ENCODE measurements at regions not wholly inside any gene's neighbourhood (a gene's known extent, or its start where the extent isn't known, plus 50 kb on each side); places are given as distances from the start of the nearest gene placed in this dataset.

DNA sequence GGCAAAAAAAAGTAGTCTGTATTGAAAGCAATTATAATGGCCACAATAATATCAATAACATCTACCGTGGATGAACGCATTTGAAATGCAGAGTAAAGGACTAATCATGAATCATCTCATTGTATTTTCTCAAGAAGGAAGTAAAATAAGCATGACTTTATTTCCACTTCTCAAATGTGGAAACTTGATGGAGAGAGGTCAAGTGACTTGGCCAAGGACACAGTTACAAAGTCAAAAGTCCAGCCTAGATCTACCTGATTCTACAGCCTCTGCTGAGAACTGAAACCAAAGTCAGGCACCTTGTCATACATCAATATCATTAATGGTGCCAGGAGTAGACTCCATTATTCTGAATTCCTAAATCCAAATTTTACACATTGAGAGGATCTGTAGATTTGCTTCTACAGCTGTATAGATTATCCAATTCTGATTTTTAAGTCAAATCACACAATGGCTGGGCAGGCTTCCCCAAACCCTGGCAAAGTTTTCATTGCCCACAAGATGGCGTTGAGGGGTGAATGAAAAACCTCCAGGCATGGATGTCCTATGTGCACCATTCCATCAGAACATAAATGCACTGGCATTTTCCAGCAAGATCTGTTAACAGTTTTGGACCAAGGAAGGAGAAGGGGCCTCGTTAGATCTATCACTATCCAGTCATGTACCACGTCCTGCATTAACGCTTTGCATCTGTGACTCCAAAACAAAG is 423.1 kb downstream of the MAFB start:
- DNase-seq: no peak

DNA sequence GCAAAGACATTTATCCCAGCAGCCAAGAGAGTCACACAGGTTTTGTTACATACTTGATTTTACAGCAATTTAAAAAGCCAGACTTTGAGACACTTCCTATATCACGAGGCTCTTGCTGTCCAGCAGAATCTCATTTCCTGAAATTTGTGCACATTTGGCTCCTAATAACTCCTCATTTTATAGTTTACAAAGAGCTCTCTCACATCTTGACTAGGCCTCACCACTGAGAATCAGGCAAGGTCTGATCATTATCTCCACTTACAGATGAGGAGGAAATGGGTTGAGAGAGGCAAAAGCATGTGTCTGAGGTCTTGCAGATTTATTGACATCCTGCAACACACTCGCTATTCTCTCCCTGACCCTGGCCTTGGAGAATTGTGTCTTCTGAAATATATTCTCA is 426.8 kb downstream of the MAFB start:
- DNase-seq: no peak

DNA sequence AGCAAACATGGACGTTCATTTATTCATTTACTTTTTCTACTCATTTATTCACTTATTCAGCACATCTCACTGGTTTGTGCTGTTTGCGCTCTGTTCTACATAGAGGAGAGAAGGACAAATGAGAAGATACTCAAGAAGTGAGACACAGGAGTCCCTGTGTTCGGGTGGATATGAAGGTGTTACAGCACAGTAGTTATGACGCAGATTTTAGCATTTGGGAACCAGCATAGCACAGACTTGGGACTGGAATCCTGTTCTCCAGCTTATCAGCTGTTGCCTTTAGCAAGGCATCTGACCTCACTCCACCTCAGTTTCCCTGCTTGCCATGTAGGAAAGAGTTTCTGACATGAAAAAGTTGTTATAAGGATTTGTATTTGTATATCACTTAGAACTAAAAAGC is 430.1 kb downstream of the MAFB start:
- DNase-seq: no peak

DNA sequence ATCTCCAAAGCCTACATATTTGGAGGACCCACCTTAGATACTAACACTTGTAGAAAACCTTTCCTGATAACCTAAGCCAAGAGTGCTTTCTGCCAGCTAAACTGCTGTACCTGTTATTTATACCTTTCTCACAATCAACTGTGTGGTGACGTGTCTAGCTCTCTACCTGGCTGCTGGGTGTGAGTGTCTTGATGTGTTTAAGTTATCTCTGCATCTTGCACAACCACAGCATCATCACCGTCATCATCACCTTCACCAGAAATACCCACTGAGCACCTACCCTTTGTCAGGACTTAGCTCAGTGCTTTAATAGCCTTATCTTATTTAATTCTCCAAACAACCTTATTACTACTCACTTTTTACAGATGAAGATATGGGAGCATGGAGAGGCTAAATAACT is 431.3 kb downstream of the MAFB start:
- no peak for DNase-seq

DNA sequence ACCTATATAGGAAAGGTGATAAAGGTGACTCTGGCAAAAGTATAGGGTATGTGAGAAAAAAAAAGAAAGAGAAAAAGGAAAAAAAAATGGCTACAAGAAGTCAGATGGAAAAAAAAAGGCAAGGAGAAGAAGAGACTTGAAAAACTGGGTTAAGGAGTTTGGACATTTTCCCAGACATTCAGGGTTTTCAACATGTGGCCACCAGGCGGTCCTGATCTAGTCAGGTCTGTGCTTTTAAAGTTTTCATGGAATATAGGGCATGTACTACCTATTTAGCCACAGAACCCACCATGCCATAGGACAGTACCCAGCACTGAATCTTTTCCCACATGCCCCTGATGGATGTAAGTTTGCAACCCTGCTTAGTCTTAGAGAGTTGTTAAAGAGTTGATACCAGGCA is 433.7 kb downstream of the MAFB start:
- no peak for DNase-seq

DNA sequence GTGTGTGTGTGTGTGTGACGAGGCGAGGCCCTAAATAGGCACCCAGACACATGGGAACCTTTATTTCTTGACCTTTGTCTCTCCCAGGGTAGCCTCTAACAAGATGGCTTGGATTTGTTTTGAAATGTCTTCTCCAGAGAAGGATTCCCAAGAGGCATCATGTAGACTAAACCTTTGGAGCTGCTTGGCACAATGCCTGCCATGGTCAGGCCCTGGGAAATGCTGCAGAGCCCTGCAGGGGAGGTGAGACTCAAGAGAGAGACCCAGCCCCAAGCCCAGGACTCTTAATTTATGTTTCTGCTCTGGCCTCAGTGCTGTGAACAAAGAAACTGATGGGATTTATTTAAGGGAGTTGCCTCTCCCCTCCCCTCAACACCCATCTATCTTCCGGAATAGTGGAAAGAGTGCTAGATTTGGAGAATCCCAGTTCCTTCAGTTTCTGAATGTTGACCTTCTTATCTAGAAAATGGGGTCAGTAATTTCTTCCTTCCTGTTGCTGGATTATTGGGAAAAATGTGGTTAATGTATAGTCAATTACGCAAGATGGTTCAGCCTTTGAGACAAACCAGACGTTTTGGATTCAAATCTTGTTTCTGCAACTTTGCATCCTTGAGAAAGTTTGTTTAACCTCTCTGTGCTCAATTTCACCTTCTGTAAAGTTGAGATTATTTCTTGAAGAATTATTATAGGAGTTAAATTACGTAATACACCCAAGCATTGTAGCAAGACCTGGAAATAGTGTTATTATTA is 434.8 kb downstream of the MAFB start:
- no peak for DNase-seq

DNA sequence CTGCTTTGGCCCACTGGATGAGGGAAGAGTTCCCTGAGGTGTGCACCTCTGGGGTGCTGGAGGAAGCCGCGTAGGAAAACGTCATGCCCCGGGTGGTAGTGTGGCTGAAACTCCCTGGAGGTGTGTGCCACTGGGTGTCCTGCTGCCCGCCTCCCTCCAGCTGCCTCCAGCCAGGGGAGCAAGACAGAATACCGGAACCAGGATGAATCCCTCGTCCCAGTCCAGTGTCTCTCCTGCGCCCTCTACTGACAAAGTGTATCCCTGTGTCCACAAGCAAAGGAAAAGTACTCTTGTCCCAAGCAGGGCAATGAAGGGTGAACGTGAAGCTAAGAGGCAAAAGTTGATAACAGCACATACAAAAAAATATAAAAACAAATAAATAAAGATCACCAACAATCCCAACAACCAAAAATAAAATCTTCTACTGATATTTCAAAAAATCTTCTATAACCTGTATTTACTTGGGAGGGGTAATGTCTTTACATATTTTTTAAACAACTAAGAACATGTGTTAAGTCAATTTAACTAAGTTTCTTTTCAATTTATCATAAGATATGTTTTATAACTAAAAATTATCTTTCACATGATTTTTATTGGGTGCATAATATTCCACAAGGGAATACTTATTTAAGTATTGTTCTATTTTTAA is 437.6 kb downstream of the MAFB start:
- DNase-seq: no peak

DNA sequence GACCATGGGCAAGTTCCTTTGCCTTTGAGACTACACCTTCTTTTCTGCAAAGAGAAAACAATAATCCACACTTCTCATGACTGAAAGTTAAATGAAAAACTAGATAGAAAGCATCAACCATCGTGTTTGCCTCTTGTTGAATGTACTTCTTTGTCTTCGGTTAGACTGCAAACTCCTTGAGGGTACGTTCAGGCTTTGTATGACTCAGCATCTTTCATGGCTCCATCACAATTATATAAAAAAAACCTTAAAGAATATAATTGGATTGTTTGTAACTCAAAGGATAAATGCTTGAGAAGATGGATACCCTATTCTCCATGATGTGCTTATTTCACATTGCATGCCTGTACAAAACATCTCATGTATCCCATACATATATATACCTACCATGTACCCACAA is 439.2 kb downstream of the MAFB start:
- DNase-seq: no peak

DNA sequence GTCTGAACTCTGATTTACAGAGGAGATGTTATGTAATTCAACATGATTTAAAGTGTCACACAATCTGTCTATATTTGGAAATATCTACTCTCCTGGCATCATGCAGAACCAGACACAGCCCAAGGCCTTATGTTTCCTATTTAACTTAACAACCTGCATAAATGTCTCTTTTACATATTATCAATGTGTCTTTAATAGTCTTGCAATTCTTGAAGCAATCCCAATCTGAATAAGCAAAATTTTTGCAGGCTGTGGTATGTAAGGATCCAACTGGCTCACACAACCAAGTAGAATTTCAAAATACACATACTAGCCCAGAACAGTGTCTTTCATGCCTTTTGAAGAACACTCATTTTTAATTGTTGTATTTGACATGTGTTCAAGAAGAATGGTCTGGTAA is 443.2 kb downstream of the MAFB start:
- no peak for DNase-seq

DNA sequence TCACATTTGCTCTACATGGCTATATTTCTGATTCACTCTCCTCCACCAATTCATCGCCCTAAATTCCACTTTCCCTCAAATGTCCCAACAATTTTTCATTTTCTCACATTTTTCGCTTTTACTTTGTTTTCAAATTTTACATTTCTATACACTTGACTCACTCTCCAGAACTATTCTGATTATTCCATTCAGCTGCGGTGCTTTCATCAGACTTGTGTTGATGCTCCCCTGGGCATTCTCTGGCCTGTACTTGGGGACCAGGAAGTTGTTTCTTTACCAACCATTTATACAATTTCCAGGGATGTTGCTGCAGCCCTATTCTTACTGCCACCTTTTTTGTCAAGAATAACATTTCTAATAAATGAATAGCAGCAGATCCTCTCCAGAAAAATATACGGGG is 444.8 kb downstream of the MAFB start:
- DNase-seq: no peak

DNA sequence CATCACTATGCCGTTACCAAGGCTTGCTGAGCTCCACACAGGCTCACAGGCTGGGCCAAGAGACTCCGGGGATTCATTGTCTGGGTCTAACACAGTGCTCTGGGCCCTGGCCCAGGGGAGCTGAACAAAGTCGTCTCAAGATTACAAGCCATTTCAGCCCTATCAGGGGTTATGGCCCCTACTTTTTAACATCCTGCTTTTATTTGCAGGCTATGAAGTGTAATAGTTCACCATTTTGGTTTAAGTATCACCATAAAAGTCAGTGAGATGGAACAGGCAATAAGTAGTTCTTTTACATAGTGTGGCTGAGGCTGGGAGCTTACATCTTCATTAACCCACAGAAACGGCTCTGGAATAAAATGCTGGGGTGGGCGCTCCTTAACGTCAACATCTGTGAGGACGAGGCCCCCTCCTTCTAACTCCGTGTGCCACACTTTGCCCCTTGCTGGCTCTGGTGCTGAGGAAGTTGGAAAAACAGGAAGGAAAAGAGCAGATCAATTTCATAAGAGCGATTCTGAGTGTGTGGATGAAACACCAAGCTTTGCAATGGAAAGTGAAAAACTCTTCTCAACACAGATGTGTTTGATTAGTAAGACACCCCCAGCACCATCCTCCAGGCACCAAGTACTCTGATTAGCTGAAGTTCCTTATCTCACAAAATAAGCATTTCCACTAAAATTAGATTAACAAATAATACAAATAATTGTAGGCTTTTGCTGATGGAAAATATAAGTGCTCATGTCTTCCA is 447.3 kb downstream of the MAFB start:
- no peak for DNase-seq

DNA sequence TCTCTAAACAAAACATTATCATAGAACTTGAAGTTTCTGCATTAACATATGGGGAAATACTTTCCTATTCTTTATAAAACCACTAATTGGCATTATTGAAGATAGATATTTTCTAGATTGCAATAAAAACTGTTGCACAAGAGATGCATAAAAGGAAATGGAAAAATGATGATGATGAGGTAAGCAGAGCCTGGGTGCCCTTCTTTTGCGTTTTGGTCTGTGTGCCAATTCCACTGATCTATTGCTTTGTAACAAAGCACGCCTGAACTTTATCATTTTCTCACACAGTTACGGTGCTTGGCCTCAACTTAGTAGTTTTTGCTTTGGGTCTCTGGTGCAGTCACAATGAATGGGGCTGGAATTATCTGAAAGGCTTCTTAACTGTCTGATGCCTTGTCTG is 450.5 kb downstream of the MAFB start:
- no peak for DNase-seq

DNA sequence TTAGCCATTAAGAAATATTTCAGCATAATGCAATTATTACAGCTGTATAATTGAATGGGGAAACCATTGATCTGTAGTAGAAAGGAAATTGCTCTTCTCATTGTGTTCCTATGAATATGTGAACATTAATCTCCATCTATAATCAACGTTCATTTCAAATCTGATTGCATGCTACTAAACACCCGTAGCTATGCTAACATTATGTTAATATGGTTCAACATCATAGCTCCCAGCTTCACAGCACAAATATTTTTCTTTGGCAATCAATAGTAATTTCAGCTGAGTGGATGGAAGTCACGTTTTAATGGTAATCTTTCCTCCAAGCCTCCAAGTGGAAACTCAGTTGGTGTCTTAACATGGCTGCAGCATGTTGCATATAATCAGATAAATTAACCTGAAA is 454.4 kb downstream of the MAFB start:
- DNase-seq: no peak

DNA sequence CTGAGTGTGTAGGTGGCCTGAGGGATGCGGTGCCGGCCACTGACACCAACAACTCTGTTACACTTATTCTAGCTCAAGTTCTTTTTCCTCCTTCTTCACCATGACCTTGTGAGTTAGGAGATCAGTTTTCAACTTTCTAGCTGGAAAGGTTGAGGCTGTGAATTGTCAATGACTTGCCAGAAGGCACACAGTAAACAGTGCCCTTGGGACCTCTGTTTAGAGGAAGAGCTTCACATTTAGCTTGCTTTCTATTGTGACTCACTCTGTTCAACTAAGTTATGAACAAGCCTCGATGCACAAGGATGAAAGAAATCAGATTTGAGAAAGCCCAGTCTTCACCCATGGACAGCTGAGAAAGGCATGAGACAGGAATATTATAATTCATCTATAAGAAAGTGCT is 455.6 kb downstream of the MAFB start:
- no peak for DNase-seq

DNA sequence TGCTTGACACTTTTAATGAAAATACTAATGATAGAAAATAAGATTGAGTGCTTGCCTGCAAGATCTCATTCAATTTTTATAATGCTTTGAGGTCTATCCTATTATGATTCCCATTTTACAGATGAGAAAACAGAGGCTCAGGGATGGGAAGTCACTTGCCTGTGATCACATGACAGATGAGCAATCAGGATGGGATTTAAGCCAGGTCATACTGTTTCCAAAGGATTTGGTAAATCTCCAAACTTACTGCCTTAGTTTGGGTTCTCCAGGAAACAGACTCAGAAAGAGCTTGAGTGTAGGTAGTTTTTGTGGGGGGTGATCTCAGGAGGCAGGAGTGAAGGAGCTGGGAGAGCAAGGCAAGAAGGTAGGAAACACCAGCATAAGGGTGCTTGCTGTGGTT is 456.3 kb downstream of the MAFB start:
- DNase-seq: no peak

DNA sequence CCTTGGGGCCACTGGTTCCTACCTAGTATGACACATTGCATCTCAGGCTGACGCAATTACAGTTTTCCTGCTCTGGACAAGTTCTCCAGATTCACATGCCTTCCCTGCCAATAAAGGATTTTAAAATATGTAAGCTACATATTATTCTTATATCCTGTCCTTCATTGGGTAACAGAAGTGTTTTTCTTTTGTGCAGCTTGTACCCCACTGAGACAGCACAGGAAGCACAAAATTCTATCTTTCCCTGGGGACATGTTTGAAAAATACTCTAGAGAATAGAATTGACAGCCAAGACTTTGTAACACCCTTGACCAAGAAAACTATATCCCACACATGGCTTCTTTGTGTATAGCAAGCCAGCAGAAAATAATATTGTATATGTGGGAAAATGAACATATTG is 456.8 kb downstream of the MAFB start:
- DNase-seq: no peak

DNA sequence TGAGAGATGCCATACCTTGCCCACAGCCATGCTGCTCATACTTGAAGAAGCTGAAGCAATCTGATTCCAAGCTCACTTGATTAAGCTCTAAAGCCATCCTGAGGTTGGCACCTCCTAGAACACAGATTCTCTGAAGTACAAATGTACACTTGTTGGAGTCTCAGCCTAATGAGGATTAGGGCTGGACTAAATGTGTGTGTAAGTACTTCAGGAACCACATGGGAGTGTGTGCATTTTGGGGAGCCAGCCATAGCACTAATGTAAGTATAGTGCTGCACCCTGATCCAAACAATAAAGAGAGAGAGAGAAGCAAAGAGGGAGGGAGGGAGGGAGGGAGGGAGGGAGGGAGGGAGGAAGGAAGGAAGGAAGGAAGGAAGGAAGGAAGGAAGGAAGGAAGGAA is 458.6 kb downstream of the MAFB start:
- DNase-seq: no peak

DNA sequence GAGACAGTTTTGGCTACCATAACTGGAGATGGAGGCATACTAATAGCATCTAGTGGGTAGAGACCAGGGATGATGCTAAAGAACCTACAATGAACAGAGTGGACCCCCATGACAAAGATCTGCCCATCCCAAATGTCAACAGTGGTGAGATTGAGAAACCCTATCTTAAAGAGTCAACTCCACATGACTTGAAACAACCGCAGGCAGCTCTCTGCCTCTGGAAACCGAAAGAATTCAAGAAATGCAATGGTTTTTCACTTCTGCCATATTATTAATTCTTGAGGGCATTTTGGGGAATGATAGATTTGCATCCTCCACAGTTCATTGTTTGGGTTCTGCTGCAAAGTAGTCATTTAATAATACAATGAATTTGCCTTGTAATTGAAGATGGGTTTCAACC is 463.4 kb downstream of the MAFB start:
- DNase-seq: no peak

DNA sequence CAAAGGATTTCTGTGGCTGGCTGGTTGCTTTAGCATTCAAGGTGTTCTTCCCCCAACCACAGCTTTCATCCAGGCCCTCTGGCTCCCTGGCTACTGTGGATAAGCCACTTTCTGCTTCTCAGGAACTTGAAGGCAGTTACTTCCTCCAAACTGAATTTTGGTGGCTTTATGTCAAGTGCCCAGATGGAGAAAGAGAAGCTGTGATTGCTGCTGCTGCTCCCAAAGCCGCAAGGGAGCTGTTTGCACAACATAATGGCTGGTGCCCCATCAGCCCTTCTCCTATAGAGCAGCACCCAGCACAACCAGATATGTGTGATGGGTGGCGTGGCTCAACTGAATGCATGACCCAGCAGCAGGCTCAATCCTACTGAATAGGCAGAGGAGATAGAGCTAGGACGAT is 465.2 kb downstream of the MAFB start:
- no peak for DNase-seq

DNA sequence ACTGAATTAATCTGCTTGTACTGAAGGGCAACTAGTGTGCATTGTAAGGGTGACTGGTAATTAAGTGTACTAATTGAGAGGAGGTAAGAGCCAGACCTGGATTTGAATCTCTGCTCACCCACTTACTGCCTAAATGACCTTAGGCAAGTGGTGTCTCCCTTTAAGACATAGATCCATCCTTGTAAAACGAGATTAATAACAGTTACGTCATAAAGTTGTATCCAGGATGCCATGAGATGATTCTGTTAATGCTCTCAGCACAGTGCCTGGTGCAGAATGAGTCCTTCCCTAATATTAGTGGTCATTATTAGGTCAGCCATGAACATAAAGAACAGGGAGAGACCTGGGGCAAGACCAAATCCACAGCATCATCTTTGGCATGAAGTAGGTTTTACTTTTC is 470.1 kb downstream of the MAFB start:
- DNase-seq: no peak

DNA sequence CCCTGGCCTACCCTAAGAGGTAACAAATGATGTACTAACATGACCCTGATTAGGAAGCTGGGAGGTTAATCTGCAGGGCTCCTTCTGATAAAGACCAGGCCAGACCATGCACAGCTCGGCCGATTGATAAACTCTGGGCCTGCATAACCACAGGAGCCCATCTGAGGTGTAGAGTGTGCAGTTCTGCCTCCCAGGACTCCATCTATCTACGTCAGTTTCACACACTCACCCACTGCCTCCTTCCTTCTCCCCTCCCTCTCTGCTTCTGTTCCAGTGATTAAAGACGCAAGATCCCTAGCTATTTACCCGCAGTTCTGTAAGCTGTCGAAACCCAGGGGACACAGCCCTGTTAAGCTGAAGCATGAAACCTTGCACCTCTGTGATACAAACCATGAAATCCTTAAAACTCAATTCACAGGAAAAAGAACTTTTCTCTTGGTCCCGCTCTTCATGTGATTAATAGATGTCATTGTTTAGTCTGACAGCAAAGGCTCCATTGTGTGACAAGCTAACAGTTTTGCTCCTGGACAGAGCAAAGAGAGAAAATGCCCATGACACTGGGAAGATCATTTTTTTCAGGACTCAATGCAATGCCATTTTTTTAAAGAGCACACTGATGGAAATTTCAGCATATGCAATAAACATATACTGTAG is 470.6 kb downstream of the MAFB start:
- DNase-seq: no peak

DNA sequence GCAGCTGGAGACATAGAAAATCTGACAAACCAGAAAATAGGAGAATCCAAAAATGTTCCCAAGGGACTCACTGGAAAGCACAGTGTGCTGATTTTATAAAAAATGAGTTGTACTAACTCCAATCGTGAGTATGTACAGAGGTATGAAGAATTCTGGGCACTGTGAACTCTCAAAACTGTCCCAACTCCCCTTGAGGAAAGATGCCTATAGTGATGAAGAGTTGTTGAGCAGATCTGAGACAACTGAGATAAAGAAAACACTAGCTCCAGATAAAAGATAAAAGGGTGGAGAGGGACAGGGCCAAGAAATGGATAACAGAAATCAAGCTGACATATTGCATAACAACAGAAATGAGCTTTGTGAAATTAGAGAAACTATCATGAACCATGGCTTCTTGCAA is 481.4 kb downstream of the MAFB start:
- DNase-seq: no peak

DNA sequence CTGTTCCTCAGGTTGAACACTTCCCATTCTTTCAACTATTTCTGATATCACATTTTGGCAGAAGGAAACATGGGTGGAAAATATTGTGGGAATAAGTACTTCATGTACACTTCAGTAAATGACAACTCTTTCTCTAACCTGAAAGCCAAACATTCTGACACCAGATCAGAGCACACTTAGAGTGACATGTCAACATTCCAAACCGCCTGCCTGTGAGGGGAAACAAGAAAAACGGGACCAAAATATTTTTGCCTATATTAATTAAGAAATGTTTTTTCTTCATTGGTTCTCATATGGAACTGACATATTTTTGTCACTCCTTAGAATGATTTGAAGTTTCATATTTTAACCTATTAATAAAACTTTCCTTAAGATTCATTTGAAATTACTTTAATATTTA is 483.1 kb downstream of the MAFB start:
- DNase-seq: no peak
